SK-N-SH (cell line): ENCODE measurements at regions not wholly inside any gene's neighbourhood (a gene's known extent, or its start where the extent isn't known, plus 50 kb on each side); places are given as distances from the start of the nearest gene placed in this dataset.

Experiments used
- CTCF ChIA-PET: fragments of 300-600, 350-600 bp; formaldehyde crosslinking; extraction: SDS; loops from one replicate; lab custom pipeline; 2021; lab: Yijun Ruan, JAX
- POLR2A ChIA-PET: fragments of 350-600 bp; sonication (Branson Sonifier 250); formaldehyde crosslinking; extraction: SDS; loops from one replicate; lab custom pipeline; 2020; ENCODE audit warnings: antibody characterized with exemption, inconsistent platforms; lab: Yijun Ruan, JAX
- DNase-seq: peaks from one replicate; pipeline ENCODE4 v3.0.0; 2012
- H2AFZ ChIP-seq: fragments of 200-600 bp; sonication (generic); 2 replicates; pipeline ENCODE4 v1.8.1; 2016; ENCODE audit warnings: antibody characterized with exemption, mild to moderate bottlenecking, low read depth
- H3F3A ChIP-seq: fragments of 200-600 bp; sonication (generic); replicated peaks from 2 replicates; pipeline ENCODE3; 2016; ENCODE audit warnings: antibody characterized with exemption, mild to moderate bottlenecking; ENCODE audit not compliant: insufficient read depth
- H3K27ac ChIP-seq, 2 experiments: fragments of 200-500 bp in 1 of 2; fragments of 200-600 bp in 1 of 2; sonication (Bioruptor generic) in 1 of 2; sonication (generic), shearing (Covaris generic) in 1 of 2; 2 replicates each; pipeline versions ENCODE4 v1.5.1 to v1.6.1; 2014 to 2016; ENCODE audit warnings: low read depth in 2 of 2, inconsistent platforms in 1 of 2, low read length in 1 of 2, mild to moderate bottlenecking in 1 of 2, mixed read lengths in 1 of 2
- H3K27me3 ChIP-seq: fragments of 200-600 bp; sonication (generic), shearing (Covaris generic); 2 replicates; pipeline ENCODE4 v1.6.1; 2016; ENCODE audit warnings: mixed run types; ENCODE audit not compliant: insufficient read depth
- H3K36me3 ChIP-seq, 2 experiments: fragments of 200-500 bp in 1 of 2; fragments of 200-600 bp in 1 of 2; sonication (Bioruptor generic) in 1 of 2; sonication (generic) in 1 of 2; replicated peaks in 1 of 2; 2 replicates each; pipeline versions ENCODE3 to v1.5.1; 2014 to 2016; ENCODE audit warnings: low read length in 1 of 2, mild to moderate bottlenecking in 1 of 2; ENCODE audit not compliant: insufficient read depth in 2 of 2, control insufficient read depth in 1 of 2
- H3K4me1 ChIP-seq, 2 experiments: fragments of 200-500 bp in 1 of 2; fragments of 200-600 bp in 1 of 2; sonication (Bioruptor generic) in 1 of 2; sonication (generic), shearing (Covaris generic) in 1 of 2; 2 replicates each; pipeline versions ENCODE4 v1.5.1 to v1.6.1; 2014 to 2016; ENCODE audit warnings: low read depth in 1 of 2, low read length in 1 of 2, mixed run types in 1 of 2; ENCODE audit not compliant: insufficient read depth in 2 of 2, control insufficient read depth in 1 of 2
- H3K4me2 ChIP-seq: fragments of 200-600 bp; sonication (generic), shearing (Covaris generic); 2 replicates; pipeline ENCODE4 v1.6.1; 2017; ENCODE audit warnings: mixed run types
- H3K4me3 ChIP-seq, 2 experiments: fragments of 200-500 bp in 1 of 2; fragments of 200-600 bp in 1 of 2; sonication (Bioruptor generic) in 1 of 2; sonication (generic), shearing (Covaris generic) in 1 of 2; 2 replicates each; pipeline versions ENCODE4 v1.5.1 to v1.8.1; 2014 to 2016; ENCODE audit warnings: low read depth in 2 of 2, inconsistent platforms in 1 of 2, low read length in 1 of 2, mild to moderate bottlenecking in 1 of 2, mixed read lengths in 1 of 2, moderate library complexity in 1 of 2
- H3K79me2 ChIP-seq: fragments of 200-600 bp; sonication (generic); 2 replicates; pipeline ENCODE4 v1.8.1; 2017; ENCODE audit warnings: mild to moderate bottlenecking; ENCODE audit not compliant: insufficient read depth
- H3K9ac ChIP-seq: fragments of 200-600 bp; sonication (generic); 2 replicates; pipeline ENCODE4 v1.6.1; 2017; ENCODE audit warnings: mixed run types
- H3K9me2 ChIP-seq: fragments of 200-600 bp; sonication (generic); 2 replicates; pipeline ENCODE4 v1.6.1; 2017; ENCODE audit warnings: mixed run types
- H3K9me3 ChIP-seq: fragments of 200-600 bp; sonication (generic); 2 replicates; pipeline ENCODE4 v1.6.1; 2017; ENCODE audit warnings: mixed run types, mild to moderate bottlenecking, moderate library complexity
- H4K20me1 ChIP-seq: fragments of 200-600 bp; sonication (generic); 2 replicates; pipeline ENCODE4 v1.6.1; 2017; ENCODE audit warnings: mild to moderate bottlenecking, mixed run types; ENCODE audit not compliant: insufficient read depth
- ELF1 ChIP-seq: IDR thresholded peaks from 2 replicates; pipeline ENCODE4 v1.4.0; 2012
- EP300 ChIP-seq, 2 experiments: IDR thresholded peaks; 2 replicates each; pipeline versions ENCODE4 v1.4.0 to v1.6.1; 2012; ENCODE audit warnings: borderline replicate concordance in 1 of 2, low read depth in 1 of 2, low read length in 1 of 2
- FOSL2 ChIP-seq: IDR thresholded peaks from 2 replicates; pipeline ENCODE4 v1.4.0; 2012; ENCODE audit warnings: low read depth, mild to moderate bottlenecking, moderate library complexity, borderline replicate concordance
- FOXJ3 ChIP-seq: sonication (generic); formaldehyde crosslinking; IDR thresholded peaks from 2 replicates; pipeline ENCODE4 v1.5.1; 2020; ENCODE audit warnings: mild to moderate bottlenecking, missing genetic modification reagents
- FOXM1 ChIP-seq: IDR thresholded peaks from 2 replicates; pipeline ENCODE4 v1.4.0; 2012; ENCODE audit warnings: low read depth, mild to moderate bottlenecking
- GABPA ChIP-seq: IDR thresholded peaks from 2 replicates; pipeline ENCODE4 v1.4.0; 2012; ENCODE audit warnings: low read depth, mild to moderate bottlenecking
- GATA2 ChIP-seq: sonication (generic); formaldehyde crosslinking; IDR thresholded peaks from 2 replicates; pipeline ENCODE4 v1.5.0; 2020; ENCODE audit warnings: mild to moderate bottlenecking, missing genetic modification reagents
- MEF2A ChIP-seq: IDR thresholded peaks from 2 replicates; pipeline ENCODE4 v1.4.0; 2012; ENCODE audit warnings: low read depth, borderline replicate concordance
- MXI1 ChIP-seq: IDR thresholded peaks from 2 replicates; pipeline ENCODE4 v1.6.1; 2012; ENCODE audit warnings: mild to moderate bottlenecking, low read depth, low read length, improper control_type of control experiment
- NFIC ChIP-seq: IDR thresholded peaks from 2 replicates; pipeline ENCODE4 v1.4.0; 2012; ENCODE audit warnings: borderline replicate concordance
- NRF1 ChIP-seq: IDR thresholded peaks from 2 replicates; pipeline ENCODE4 v1.6.1; 2012; ENCODE audit warnings: low read depth, mild to moderate bottlenecking, low read length
- POLR2AphosphoS5 ChIP-seq: IDR thresholded peaks from 2 replicates; pipeline ENCODE4 v1.6.1; 2012; ENCODE audit warnings: low read depth, low read length
- RAD21 ChIP-seq: IDR thresholded peaks from 2 replicates; pipeline ENCODE4 v1.6.1; 2012; ENCODE audit warnings: mild to moderate bottlenecking, low read length
- RCOR1 ChIP-seq: fragments of 150-350 bp; IDR thresholded peaks from 2 replicates; pipeline ENCODE4 v1.6.1; 2017; ENCODE audit warnings: antibody characterized with exemption, low read length
- TCF12 ChIP-seq: IDR thresholded peaks from 2 replicates; pipeline ENCODE4 v1.4.0; 2012
- TEAD4 ChIP-seq: IDR thresholded peaks from 2 replicates; pipeline ENCODE4 v1.4.0; 2012; ENCODE audit warnings: mild to moderate bottlenecking, borderline replicate concordance; ENCODE audit not compliant: insufficient read depth
- WGBS: methylation state at CpG from one replicate; pipeline ENCODE4 v1.1.6; 2017; ENCODE audit warnings: low lambda C conversion rate; 5-methylcytosine and 5-hydroxymethylcytosine counted together
- TF ChIP-seq, protein P1 (sequence below): IDR thresholded peaks from 2 replicates; pipeline ENCODE4 v1.4.0; 2012; ENCODE audit warnings: low read depth
- TF ChIP-seq, protein P2 (sequence below): fragments of 150-350 bp; IDR thresholded peaks from 2 replicates; pipeline ENCODE4 v1.6.1; 2016; ENCODE audit warnings: mild to moderate bottlenecking, low read depth, low read length
- TF ChIP-seq, protein P3 (sequence below): IDR thresholded peaks from 2 replicates; pipeline ENCODE4 v1.6.1; 2012; ENCODE audit warnings: mild to moderate bottlenecking, low read depth, low read length, moderate library complexity
- TF ChIP-seq, protein P4 (sequence below): IDR thresholded peaks from 2 replicates; pipeline ENCODE4 v1.4.0; 2012; ENCODE audit warnings: low read depth, borderline replicate concordance

DNA sequence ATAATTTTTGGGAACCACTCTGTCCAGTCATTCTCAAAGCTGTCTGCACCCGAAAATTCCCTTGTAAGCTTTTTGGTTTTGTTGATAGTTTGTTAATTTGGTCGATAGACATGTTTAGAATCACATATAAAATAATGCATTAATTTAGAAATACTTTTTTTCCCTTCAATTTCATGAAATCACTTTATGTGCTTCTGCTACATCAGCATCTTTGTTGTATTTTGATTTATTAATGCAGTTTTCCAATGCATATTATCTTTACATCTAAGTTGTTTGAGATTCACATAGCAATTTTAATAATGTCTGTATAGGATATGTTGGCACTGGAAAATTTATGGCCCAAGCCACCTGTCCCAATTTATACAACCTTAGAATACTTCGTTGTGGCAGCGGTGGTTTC lies 60.6 kb upstream of the SV2C start:
- Histone ChIP-seq H2AFZ (no peak overlapping the region), H3K4me2 (no peak overlapping the region), H3K9me3 (no peaks in the 10 kb centered on the region), H3K9ac (no peak overlapping the region), H3K27ac (no peak overlapping the region), H3K27me3 (no peaks in the 10 kb centered on the region), H3F3A (no peaks in the 10 kb centered on the region), H3K4me1 (peaks cover 0 to 14% of the 10 kb centered on the region in 2 experiments; a peak in 2 of 4 replicates), H3K79me2 (no peaks in the 10 kb centered on the region), H3K4me3 (no peak overlapping the region), H4K20me1 (no peaks in the 10 kb centered on the region), H3K9me2 (no peaks in the 10 kb centered on the region), H3K36me3 (no peaks in the 10 kb centered on the region)
- CTCF ChIA-PET = interaction anchor here (1.2 kb wide), 1 partner anchor 137 kb away, joined by 3 read pairs; no protein-coding TSS in a partner anchor
- TF ChIP-seq ELF1 (no peak), GATA2 (CRISPR knock-in tag) (no peak), RCOR1 (no peak), FOSL2 (no peak), GABPA (no peak), POLR2AphosphoS5 (no peak)
- TF ChIP-seq, protein P1, sequence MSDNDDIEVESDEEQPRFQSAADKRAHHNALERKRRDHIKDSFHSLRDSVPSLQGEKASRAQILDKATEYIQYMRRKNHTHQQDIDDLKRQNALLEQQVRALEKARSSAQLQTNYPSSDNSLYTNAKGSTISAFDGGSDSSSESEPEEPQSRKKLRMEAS = no peak
- TF ChIP-seq, protein P2, sequence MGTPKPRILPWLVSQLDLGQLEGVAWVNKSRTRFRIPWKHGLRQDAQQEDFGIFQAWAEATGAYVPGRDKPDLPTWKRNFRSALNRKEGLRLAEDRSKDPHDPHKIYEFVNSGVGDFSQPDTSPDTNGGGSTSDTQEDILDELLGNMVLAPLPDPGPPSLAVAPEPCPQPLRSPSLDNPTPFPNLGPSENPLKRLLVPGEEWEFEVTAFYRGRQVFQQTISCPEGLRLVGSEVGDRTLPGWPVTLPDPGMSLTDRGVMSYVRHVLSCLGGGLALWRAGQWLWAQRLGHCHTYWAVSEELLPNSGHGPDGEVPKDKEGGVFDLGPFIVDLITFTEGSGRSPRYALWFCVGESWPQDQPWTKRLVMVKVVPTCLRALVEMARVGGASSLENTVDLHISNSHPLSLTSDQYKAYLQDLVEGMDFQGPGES = no peak
- POLR2A ChIA-PET = no interaction called here
- WGBS = 27% methylated on average over 4 of the region's 4 CpGs
- no peak for DNase-seq

DNA sequence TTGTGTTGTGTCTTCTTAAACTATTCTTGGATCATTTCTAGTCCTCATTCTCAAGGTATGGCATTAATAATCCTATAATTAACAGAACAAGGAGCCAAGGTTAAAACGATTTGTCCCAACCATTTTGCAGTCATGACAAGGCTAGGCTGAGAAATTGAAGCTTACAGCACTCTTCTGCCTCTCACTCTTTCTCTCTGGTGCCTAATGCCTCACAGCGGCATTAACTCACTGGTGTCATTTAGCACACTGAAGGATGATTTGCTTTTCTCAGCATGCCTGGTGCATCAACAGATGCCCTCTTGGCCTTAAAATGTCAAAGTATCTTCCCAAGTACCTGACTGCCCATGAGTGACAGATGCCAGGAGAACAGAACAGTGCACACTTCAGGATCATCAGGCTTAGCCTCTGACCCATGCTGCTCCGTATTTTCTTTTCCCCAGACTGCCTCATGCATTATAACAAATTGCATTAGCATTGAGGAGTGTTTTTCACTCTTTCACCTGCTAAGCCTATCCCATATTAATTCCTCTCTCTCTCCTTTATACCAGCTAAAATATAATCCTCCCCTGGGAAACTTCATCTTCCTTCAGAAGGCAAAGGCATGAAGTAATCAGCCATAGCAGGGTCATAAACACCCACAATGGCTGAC lies 61.1 kb upstream of the SV2C start:
- Histone ChIP-seq H4K20me1 (no peaks in the 10 kb centered on the region), H3K4me2 (no peak overlapping the region), H3K9me3 (no peaks in the 10 kb centered on the region), H3F3A (no peaks in the 10 kb centered on the region), H3K9ac (no peak overlapping the region), H3K4me3 (no peak overlapping the region), H3K36me3 (no peaks in the 10 kb centered on the region), H3K79me2 (no peaks in the 10 kb centered on the region), H3K27ac (no peak overlapping the region; a peak in 1 of 4 replicates), H2AFZ (no peak overlapping the region), H3K27me3 (no peaks in the 10 kb centered on the region), H3K4me1 (peaks cover 0 to 14% of the 10 kb centered on the region in 2 experiments; a peak in 2 of 4 replicates), H3K9me2 (no peaks in the 10 kb centered on the region)
- no peak for DNase-seq
- 28% methylated on average over 3 of the region's 3 CpGs for WGBS
- ChIA-PET POLR2A (no interaction called here), CTCF (interaction anchor here (1.2 kb wide), 1 partner anchor 136 kb away, joined by 3 read pairs; no protein-coding TSS in a partner anchor)
- TF ChIP-seq FOXJ3 (CRISPR knock-in tag) (no peak), RAD21 (no peak), FOSL2 (no peak), NFIC (no peak), FOXM1 (no peak), TCF12 (no peak), MEF2A (no peak), EP300 (IDR thresholded peaks at IDR 0.05; ENCODE audit: borderline replicate concordance in 1 of 2, low read depth in 1 of 2, low read length in 1 of 2) (no peak), RCOR1 (no peak), TEAD4 (no peak), MXI1 (no peak), NRF1 (no peak), ELF1 (no peak)
- TF ChIP-seq, protein P2 = no peak
- TF ChIP-seq, protein P3, sequence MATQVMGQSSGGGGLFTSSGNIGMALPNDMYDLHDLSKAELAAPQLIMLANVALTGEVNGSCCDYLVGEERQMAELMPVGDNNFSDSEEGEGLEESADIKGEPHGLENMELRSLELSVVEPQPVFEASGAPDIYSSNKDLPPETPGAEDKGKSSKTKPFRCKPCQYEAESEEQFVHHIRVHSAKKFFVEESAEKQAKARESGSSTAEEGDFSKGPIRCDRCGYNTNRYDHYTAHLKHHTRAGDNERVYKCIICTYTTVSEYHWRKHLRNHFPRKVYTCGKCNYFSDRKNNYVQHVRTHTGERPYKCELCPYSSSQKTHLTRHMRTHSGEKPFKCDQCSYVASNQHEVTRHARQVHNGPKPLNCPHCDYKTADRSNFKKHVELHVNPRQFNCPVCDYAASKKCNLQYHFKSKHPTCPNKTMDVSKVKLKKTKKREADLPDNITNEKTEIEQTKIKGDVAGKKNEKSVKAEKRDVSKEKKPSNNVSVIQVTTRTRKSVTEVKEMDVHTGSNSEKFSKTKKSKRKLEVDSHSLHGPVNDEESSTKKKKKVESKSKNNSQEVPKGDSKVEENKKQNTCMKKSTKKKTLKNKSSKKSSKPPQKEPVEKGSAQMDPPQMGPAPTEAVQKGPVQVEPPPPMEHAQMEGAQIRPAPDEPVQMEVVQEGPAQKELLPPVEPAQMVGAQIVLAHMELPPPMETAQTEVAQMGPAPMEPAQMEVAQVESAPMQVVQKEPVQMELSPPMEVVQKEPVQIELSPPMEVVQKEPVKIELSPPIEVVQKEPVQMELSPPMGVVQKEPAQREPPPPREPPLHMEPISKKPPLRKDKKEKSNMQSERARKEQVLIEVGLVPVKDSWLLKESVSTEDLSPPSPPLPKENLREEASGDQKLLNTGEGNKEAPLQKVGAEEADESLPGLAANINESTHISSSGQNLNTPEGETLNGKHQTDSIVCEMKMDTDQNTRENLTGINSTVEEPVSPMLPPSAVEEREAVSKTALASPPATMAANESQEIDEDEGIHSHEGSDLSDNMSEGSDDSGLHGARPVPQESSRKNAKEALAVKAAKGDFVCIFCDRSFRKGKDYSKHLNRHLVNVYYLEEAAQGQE = no peak
- TF ChIP-seq, protein P4, sequence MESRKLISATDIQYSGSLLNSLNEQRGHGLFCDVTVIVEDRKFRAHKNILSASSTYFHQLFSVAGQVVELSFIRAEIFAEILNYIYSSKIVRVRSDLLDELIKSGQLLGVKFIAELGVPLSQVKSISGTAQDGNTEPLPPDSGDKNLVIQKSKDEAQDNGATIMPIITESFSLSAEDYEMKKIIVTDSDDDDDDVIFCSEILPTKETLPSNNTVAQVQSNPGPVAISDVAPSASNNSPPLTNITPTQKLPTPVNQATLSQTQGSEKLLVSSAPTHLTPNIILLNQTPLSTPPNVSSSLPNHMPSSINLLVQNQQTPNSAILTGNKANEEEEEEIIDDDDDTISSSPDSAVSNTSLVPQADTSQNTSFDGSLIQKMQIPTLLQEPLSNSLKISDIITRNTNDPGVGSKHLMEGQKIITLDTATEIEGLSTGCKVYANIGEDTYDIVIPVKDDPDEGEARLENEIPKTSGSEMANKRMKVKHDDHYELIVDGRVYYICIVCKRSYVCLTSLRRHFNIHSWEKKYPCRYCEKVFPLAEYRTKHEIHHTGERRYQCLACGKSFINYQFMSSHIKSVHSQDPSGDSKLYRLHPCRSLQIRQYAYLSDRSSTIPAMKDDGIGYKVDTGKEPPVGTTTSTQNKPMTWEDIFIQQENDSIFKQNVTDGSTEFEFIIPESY = no peak
